Testis (tissue), 2 donors: ENCODE measurements at regions not wholly inside any gene's neighbourhood (a gene's known extent, or its start where the extent isn't known, plus 50 kb on each side); places are given as distances from the start of the nearest gene placed in this dataset.

ENCODE experiments used
- DNase-seq: peaks from one replicate; pipeline ENCODE4 v3.0.0-alpha.2; 2019
- H3K27ac ChIP-seq, 2 donors: fragments of 200-600 bp; sonication (generic); one replicate each; pipeline ENCODE4 v1.5.1; 2019
- H3K27me3 ChIP-seq: fragments of 200-600 bp; sonication (generic); one replicate; pipeline ENCODE4 v1.5.1; 2019
- H3K36me3 ChIP-seq: fragments of 200-600 bp; sonication (generic); one replicate; pipeline ENCODE4 v1.5.1; 2017; ENCODE audit warnings: low read depth; ENCODE audit errors: missing control alignments
- H3K4me1 ChIP-seq: fragments of 200-600 bp; sonication (generic); one replicate; pipeline ENCODE4 v1.5.1; 2019
- H3K4me3 ChIP-seq, 2 donors: fragments of 200-600 bp; sonication (generic); one replicate each; pipeline ENCODE4 v1.5.1; 2017 to 2019
- H3K9me3 ChIP-seq: fragments of 200-600 bp; sonication (generic); one replicate; pipeline ENCODE4 v1.5.1; 2017
- CTCF ChIP-seq, 3 experiments: fragments of 450-650 bp in 2 of 3; fragments of 200-600 bp in 1 of 3; sonication (generic) in 1 of 3; IDR thresholded peaks; one replicate each; pipeline ENCODE4 v1.5.1; 2016 to 2019; ENCODE audit warnings: antibody characterized with exemption in 3 of 3, mild to moderate bottlenecking in 2 of 3, moderate library complexity in 1 of 3
- POLR2A ChIP-seq: fragments of 450-650 bp; IDR thresholded peaks from one replicate; pipeline ENCODE4 v1.6.1; 2017; ENCODE audit warnings: antibody characterized with exemption, mild to moderate bottlenecking, moderate library complexity
- whole genome bisulfite sequencing, 2 donors: methylation state at CpG; one replicate each; pipeline ENCODE4 v1.1.5; 2018; 5-methylcytosine and 5-hydroxymethylcytosine counted together
- intact Hi-C: fragments of 100-400 bp; cut with DNase I; formaldehyde crosslinking; loops from one replicate; pipeline ENCODE4 v1.15.1; 2023; ENCODE audit warnings: low total_unique reads

GRCh38 chr3:14281053-14281452, 102.4 kb downstream of the LSM3 start:
- 59 to 67% methylated on average over 3 of the region's 3 CpGs for WGBS, 2 donors
- no peaks in the 10 kb centered on the region for H3K36me3 ChIP-seq
- TF ChIP-seq POLR2A, result no peak
- no peak for TF ChIP-seq CTCF (IDR thresholded peaks at IDR 0.05)
- no peaks in the 10 kb centered on the region for H3K9me3 ChIP-seq
- no peak for DNase-seq
- no peak overlapping the region for H3K4me3 ChIP-seq
- H3K4me1 ChIP-seq, result no peaks in the 10 kb centered on the region
- intact Hi-C loops, result no loop called here
- no peaks in the 10 kb centered on the region for H3K27me3 ChIP-seq
- H3K27ac ChIP-seq, result no peak overlapping the region

- TF ChIP-seq POLR2A, result no peak
- no peak for TF ChIP-seq CTCF (IDR thresholded peaks at IDR 0.05)
- DNase-seq, result no peak
- 92 to 95% methylated on average over 12 of the region's 12 CpGs for WGBS, 2 donors
These were observed 103.5 kb downstream of the LSM3 start for GRCh38 chr3:14282001-14282705.

GRCh38 chr3:14282706-14283075, 104.1 kb downstream of the LSM3 start:
- Histone ChIP-seq H3K27me3 (no peaks in the 10 kb centered on the region), H3K27ac (no peak overlapping the region), H3K4me3 (no peak overlapping the region), H3K4me1 (no peaks in the 10 kb centered on the region), H3K9me3 (no peaks in the 10 kb centered on the region), H3K36me3 (no peaks in the 10 kb centered on the region)
- WGBS, 2 donors, result 90 to 96% methylated on average over 6 of the region's 6 CpGs
- no peak for TF ChIP-seq POLR2A
- no peak for TF ChIP-seq CTCF (IDR thresholded peaks at IDR 0.05)
- intact Hi-C loops, result no loop called here
- DNase-seq, result no peak

More at GRCh38 chr3:14282001-14282705, 103.5 kb downstream of the LSM3 start:
- intact Hi-C loops, result no loop called here
- H3K36me3 ChIP-seq, result no peaks in the 10 kb centered on the region
- no peaks in the 10 kb centered on the region for H3K4me1 ChIP-seq
- no peaks in the 10 kb centered on the region for H3K9me3 ChIP-seq
- no peak overlapping the region for H3K27ac ChIP-seq
- H3K4me3 ChIP-seq, result no peak overlapping the region
- no peaks in the 10 kb centered on the region for H3K27me3 ChIP-seq

- Histone ChIP-seq H3K4me3 (no peak overlapping the region), H3K4me1 (no peaks in the 10 kb centered on the region), H3K27ac (no peak overlapping the region), H3K9me3 (no peaks in the 10 kb centered on the region), H3K27me3 (no peaks in the 10 kb centered on the region), H3K36me3 (no peaks in the 10 kb centered on the region)
- TF ChIP-seq CTCF (IDR thresholded peaks at IDR 0.05) (no peak), POLR2A (no peak)
- intact Hi-C loops, result no loop called here
- DNase-seq, result no peak
- 72 to 82% methylated on average over 4 to 6 of the region's 7 CpGs for WGBS, 2 donors
These were observed 104.6 kb downstream of the LSM3 start for GRCh38 chr3:14283092-14283812.
